HEK293 (cell line): ENCODE measurements at regions not wholly inside any gene's neighbourhood (a gene's known extent, or its start where the extent isn't known, plus 50 kb on each side); places are given as distances from the start of the nearest gene placed in this dataset.

Experiments
- TCF7L2 ChIP-seq: IDR thresholded peaks from 2 replicates; pipeline ENCODE4 v1.6.1; 2011; ENCODE audit warnings: low read depth, mild to moderate bottlenecking, inconsistent platforms, low read length, moderate library complexity, borderline replicate concordance
- ZNF324 ChIP-seq: fragments of 450-650 bp; formaldehyde crosslinking; IDR thresholded peaks from 2 replicates; pipeline ENCODE4 v1.5.1; 2016; ENCODE audit warnings: missing biosample characterization, missing genetic modification characterization
- TF ChIP-seq, protein P1 (sequence below): fragments of 450-650 bp; formaldehyde crosslinking; IDR thresholded peaks from 2 replicates; pipeline ENCODE4 v1.5.1; 2016; ENCODE audit warnings: missing biosample characterization, missing genetic modification characterization

DNA sequence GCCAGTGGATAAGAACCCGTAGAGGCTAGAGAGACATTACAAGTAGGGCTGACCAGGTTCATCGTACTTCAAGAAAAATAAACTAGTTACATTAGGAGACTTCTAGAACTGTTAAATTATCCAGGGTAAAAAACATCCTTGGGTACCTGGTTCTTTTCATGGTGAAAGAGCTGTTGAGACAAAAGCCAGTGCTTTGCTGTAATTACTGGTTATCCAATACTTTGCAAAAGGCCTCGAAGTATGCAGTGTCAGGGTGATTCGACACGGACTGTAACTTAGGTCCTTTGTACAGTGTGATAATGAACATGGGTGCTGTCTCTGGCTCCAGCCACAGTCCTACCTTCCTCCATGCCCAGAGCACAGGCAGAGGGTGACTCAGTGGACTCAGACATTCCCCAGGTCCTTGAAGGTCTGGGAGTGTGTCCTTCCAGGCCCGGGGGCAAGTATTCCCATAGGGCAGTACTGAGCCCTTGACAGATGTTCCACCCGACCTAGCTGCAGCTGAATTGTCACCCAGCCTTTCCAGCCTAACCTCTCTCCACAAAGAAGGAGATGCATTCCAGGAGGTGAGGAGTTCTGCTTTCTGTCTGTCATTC lies 123.6 kb upstream of the TMEM72 start:
- TF ChIP-seq, protein P1, sequence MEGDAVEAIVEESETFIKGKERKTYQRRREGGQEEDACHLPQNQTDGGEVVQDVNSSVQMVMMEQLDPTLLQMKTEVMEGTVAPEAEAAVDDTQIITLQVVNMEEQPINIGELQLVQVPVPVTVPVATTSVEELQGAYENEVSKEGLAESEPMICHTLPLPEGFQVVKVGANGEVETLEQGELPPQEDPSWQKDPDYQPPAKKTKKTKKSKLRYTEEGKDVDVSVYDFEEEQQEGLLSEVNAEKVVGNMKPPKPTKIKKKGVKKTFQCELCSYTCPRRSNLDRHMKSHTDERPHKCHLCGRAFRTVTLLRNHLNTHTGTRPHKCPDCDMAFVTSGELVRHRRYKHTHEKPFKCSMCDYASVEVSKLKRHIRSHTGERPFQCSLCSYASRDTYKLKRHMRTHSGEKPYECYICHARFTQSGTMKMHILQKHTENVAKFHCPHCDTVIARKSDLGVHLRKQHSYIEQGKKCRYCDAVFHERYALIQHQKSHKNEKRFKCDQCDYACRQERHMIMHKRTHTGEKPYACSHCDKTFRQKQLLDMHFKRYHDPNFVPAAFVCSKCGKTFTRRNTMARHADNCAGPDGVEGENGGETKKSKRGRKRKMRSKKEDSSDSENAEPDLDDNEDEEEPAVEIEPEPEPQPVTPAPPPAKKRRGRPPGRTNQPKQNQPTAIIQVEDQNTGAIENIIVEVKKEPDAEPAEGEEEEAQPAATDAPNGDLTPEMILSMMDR (tag by site-specific recombination), result no peak
- no peak for TF ChIP-seq TCF7L2
- no peak for TF ChIP-seq ZNF324
